ENCODE measurements at regions not wholly inside any gene's neighbourhood (a gene's known extent, or its start where the extent isn't known, plus 50 kb on each side); places are given as distances from the start of the nearest gene placed in this dataset.
"Not testable (repeated sequence)": the region's sequence is repeated elsewhere in the genome, so short reads cannot be mapped to it uniquely, and the experiment has no call there.

DNA sequence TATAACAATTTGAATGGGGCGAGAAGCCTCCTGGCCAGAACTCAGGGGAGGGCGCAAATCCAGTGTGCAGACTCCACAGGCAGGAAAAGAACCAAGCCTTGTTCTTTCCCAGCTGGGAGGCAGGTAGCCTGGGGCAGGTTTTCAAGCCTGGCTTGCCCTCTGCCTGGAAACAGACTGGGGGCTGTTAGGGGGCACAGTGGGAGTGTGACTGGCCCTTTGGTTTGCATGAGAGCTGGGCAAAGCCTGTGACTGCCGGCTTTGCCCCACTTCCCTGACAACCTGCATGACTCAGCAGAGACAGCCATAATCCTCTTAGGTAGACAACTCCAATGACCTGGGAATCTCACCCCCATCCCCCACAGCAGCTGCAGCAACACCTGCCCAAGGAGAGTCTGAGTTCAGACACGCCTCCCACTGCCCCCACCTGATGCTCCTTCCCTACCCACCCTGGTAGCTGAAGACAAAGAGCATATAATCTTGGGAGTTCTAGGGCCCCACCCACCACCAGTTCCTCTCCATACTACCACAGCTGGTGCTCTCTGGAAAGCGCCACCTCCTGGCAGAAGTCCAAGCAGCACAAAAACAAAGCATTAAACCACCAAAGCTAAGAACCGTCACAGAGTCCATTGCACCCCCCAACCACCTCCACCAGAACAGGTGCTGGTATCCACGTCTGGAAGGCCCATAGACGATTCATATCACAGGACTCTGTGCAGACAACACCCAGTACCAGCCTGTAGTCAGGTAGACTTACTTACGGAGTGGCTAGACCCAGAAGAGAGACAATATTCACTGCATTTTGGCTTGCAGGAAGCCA is 402.5 kb downstream of the STK39 start:
- no peak for DNase-seq (ENCODE audit: low read depth, low spot score)

- DNase-seq (ENCODE audit: low read depth, low spot score): no peak
Observed at GRCh38 chr2:167843657-167844056, 403.7 kb downstream of the STK39 start.

GRCh38 chr2:167843217-167843616 is 404.2 kb downstream of the STK39 start:
- no peak for DNase-seq (ENCODE audit: low read depth, low spot score)

GRCh38 chr2:167842047-167842446 is 405.3 kb downstream of the STK39 start:
- no peak for DNase-seq (ENCODE audit: low read depth, low spot score)

GRCh38 chr2:167835290-167835689 is 412.1 kb downstream of the STK39 start:
- not testable (repeated sequence) for DNase-seq (ENCODE audit: low read depth, low spot score)

GRCh38 chr2:167834707-167835106 is 412.7 kb downstream of the STK39 start:
- DNase-seq (ENCODE audit: low read depth, low spot score): no peak

DNA sequence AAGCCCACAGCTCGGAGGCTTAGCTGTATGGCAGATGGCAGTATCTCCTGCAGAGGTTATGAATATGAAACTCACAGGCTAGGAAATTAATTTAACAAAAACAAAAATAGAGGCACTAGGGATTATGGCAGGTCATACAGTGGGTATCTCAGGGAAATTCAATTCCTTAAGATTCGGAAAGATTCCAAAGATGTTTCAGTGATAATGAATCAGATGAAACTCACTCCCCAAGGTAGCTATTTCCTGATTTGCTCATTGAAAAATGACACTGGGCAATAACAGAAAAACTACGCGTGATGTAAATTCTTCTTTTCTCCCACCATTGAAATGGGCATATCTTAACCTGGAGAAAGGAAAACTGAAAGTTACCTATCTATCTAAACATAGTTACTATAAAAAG is 414.1 kb downstream of the STK39 start:
- no peak for DNase-seq (ENCODE audit: low read depth, low spot score)

DNA sequence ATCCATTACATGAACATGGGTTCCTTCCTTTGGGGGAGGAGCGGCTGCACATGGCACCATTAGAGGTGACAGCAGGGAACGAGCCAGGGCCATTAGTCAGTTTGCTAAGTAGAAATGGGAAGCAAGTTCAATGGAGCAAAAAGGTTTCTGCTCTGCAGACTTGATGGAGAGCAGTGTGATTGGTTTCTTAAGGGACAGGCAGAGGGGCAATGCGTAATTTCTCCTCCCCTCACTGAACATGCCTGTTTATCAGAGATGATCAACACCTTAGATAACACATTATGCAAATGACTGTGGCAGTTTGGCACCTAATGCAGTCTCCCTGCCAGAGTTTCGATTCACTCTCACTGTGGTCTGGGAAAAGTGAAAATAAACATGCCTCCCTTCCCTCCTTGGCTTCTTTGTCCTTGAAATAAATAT is 414.5 kb downstream of the STK39 start:
- DNase-seq (ENCODE audit: low read depth, low spot score): peak; percentile 40

DNA sequence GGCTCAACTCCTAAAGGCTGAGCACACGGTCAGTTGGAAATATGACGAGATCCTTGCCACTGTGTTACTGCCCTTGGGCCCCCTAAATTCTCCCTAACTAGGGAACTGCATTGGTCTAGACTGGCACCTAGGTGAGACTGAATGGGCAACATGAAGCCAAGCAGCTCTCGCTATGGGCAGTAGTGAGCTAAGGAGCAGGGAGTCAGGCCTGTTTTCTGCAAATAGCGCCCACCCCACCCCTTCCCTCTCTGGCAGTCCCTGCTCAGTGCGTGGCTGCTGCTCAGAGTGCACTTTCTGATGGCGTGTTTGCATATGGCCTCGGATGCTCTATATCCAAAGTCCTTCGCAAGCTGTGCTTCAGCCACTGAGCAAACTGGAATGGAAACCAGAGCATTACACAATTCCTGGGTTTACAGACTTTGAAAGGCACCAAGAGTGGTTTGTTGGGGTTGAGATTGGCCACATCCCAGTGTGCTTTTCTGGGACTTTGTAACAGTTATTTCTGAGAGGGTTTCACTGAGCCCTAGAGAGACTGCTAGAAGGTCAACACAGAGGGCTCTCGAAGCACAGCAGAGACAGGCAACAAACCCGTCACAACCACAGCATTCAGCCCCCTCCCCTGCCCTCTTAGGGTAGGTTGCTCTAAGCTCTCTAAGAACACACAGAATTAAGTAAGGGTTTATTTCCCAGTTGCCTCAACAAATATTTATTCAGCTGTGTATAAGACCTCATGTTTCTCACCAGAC is 419.9 kb downstream of the STK39 start:
- DNase-seq (ENCODE audit: low read depth, low spot score): no peak

DNA sequence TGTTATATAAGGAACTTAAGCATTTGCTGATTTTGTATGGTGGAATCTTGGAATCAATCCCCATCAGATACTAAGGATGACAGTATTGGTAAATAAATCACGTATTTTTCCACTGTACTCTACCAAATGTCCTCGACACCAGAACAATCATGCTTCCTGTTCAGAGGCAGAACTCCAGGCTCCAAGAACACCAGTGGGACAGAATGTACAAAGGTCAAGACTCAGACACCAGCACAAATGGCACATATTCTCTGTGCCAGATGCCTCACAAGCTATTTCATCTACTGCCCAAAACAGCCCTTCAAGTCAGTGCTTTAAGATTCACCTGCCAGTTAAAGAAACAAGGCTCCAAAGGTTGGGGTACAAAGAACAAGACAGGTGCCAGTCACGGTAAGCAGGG is 420.5 kb downstream of the STK39 start:
- no peak for DNase-seq (ENCODE audit: low read depth, low spot score)

DNA sequence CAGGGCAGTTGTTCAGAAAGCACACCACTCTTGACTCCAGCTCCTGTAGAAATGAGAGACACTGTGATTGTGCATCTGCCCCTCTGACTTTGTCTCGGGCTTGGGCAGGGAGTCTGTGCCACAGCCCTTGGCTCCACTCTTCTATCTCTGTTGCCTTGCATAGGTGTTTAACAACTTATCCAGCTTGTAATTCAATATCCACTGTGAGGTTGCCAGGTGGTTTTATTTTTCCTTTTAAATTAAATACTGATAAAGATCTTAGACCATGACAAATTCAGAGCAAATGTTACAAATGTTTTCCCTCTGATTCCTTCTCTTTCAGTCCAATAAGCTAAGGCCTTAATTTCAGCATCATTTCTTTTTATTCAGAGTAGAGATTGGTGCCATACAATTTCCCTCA is 421.7 kb downstream of the STK39 start:
- DNase-seq (ENCODE audit: low read depth, low spot score): no peak

- DNase-seq (ENCODE audit: low read depth, low spot score): no peak
Observed at GRCh38 chr2:167822690-167823465, 424.5 kb downstream of the STK39 start.

DNA sequence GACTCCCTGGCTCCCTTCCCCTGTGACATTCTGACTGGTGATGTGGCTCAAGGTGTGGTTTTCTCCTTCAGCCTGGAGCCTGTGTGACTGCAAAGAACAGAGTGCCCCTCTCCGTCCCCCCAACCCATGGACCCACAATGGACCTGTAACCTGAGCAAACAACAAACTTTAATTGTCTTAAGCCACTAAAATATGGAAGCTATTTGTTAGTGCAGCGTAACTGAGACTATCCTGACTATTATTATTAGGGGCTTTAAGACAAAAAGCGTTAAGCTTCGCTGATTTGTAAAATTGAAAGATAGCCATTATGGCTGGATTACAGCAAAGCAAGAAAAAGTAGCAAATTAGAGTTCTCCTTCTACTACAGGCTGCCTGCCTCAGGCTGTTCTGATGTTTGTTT is 426.9 kb downstream of the STK39 start:
- no peak for DNase-seq (ENCODE audit: low read depth, low spot score)

GRCh38 chr2:167818521-167818920 is 428.9 kb downstream of the STK39 start:
- DNase-seq (ENCODE audit: low read depth, low spot score): no peak

- DNase-seq (ENCODE audit: low read depth, low spot score): no peak
Observed at GRCh38 chr2:167817908-167818307, 429.5 kb downstream of the STK39 start.

DNA sequence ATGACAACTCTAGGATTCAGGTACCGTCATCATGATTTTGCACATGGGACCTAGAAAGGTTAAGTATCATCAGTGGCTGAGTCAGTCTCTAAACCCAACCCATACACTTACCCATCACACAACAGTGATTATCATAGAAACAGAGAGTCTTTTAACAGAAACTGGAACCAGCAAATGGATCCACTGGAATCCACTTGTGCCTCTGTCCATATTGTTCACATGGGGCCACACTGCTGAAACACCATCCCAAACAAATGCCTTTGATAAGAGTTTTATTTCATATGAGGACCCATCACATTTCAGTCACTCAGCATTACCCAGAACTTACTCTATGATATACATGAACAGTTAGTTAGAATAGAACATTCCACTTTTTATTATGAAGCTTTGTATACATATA is 430.0 kb downstream of the STK39 start:
- no peak for DNase-seq (ENCODE audit: low read depth, low spot score)

- DNase-seq (ENCODE audit: low read depth, low spot score): no peak
Observed at GRCh38 chr2:167816874-167817290, 430.5 kb downstream of the STK39 start.

- no peak for DNase-seq (ENCODE audit: low read depth, low spot score)
Observed at GRCh38 chr2:167814881-167815718, 432.3 kb downstream of the STK39 start.

DNA sequence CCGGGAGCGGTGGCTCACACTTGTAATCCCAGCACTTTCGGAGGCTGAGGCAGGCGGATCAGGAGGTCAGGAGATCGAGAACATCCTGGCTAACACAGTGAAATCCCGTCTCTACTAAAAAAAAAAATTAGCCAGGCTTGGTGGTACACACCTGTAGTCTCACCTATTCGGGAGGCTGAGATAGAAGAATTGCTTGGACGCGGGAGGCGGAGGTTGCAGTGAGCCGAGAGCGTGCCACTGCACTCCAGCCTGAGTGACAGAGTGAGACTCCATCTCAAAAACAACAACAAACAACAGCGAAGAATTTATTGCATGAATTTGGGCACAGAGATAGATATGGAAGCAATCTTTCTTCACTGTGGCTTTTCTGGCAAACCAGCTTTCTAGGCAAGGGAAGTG is 432.9 kb downstream of the STK39 start:
- DNase-seq (ENCODE audit: low read depth, low spot score): not testable (repeated sequence)

DNA sequence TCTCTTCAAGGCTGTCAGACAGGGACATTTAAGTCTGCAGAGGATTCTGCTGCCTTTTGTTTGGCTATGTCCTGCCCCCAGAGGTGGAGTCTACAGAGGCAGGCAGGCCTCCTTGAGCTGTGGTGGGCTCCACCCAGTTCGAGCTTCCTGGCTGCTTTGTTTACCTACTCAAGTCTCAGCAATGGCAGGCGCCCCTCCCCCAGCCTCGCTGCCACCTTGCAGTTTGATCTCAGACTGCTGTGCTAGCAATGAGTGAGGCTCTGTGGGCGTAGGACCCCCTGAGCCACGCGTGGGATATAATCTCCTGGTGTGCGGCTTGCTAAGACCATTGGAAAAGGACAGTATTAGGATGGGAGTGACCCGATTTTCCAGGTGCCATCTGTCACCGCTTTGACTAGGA is 437.6 kb downstream of the STK39 start:
- DNase-seq (ENCODE audit: low read depth, low spot score): not testable (repeated sequence)

GRCh38 chr2:167803449-167803988 is 443.9 kb downstream of the STK39 start:
- DNase-seq (ENCODE audit: low read depth, low spot score): no peak

All from astrocyte of the hippocampus (primary cell).